ENCODE measurements at regions not wholly inside any gene's neighbourhood (a gene's known extent, or its start where the extent isn't known, plus 50 kb on each side); places are given as distances from the start of the nearest gene placed in this dataset.
A peak's percentile ranks its signal among the peaks of the same experiment; 100 is the strongest.

GRCh38 chr9:86669422-86669821 lies 277.9 kb downstream of the GAS1 start:
- Mint-ChIP-seq H3K4me1 (peaks cover 70% of the 10 kb centered on the region), H3K4me3 (peak overlapping the region in 1 of 3 experiments; percentile 4), H3K27me3 (ENCODE audit: low read depth) (peaks cover 3% of the 10 kb centered on the region), H3K9me3 (peaks cover 9% of the 10 kb centered on the region), H3K27ac (peak overlapping the region; percentile 72 to 77 (median 73)), H3K36me3 (ENCODE audit: low read depth) (no peaks in the 10 kb centered on the region)
- TF ChIP-seq CTCF (IDR thresholded peaks at IDR 0.05; ENCODE audit: unreplicated experiment in 3 of 3): no peak

GRCh38 chr9:86668488-86668887 lies 278.8 kb downstream of the GAS1 start:
- TF ChIP-seq CTCF (IDR thresholded peaks at IDR 0.05; ENCODE audit: unreplicated experiment in 3 of 3): no peak
- peaks cover 3% of the 10 kb centered on the region for H3K27me3 Mint-ChIP-seq (ENCODE audit: low read depth)
- H3K4me1 Mint-ChIP-seq: peaks cover 61% of the 10 kb centered on the region
- H3K9me3 Mint-ChIP-seq: peaks cover 9% of the 10 kb centered on the region
- H3K4me3 Mint-ChIP-seq: no peak overlapping the region
- H3K36me3 Mint-ChIP-seq (ENCODE audit: low read depth): no peaks in the 10 kb centered on the region
- H3K27ac Mint-ChIP-seq: peak overlapping the region in 2 of 3 experiments; percentile 7 to 11

- Mint-ChIP-seq H3K27me3 (ENCODE audit: low read depth) (peaks cover 3% of the 10 kb centered on the region), H3K36me3 (ENCODE audit: low read depth) (no peaks in the 10 kb centered on the region), H3K27ac (no peak overlapping the region), H3K4me1 (peaks cover 54% of the 10 kb centered on the region), H3K4me3 (no peak overlapping the region), H3K9me3 (peaks cover 9% of the 10 kb centered on the region)
- TF ChIP-seq CTCF (IDR thresholded peaks at IDR 0.05; ENCODE audit: unreplicated experiment in 3 of 3): no peak
Observed at GRCh38 chr9:86667307-86667706, 280.0 kb downstream of the GAS1 start.

GRCh38 chr9:86665416-86665815 lies 281.9 kb downstream of the GAS1 start:
- Mint-ChIP-seq H3K36me3 (ENCODE audit: low read depth) (no peaks in the 10 kb centered on the region), H3K9me3 (peaks cover 4% of the 10 kb centered on the region), H3K27me3 (ENCODE audit: low read depth) (peaks cover 3% of the 10 kb centered on the region), H3K27ac (peak overlapping the region; percentile 43 to 89 (median 84)), H3K4me1 (peaks cover 47% of the 10 kb centered on the region), H3K4me3 (no peak overlapping the region)
- no peak for TF ChIP-seq CTCF (IDR thresholded peaks at IDR 0.05; ENCODE audit: unreplicated experiment in 3 of 3)

GRCh38 chr9:86664603-86665002 lies 282.7 kb downstream of the GAS1 start:
- peaks cover 4% of the 10 kb centered on the region for H3K9me3 Mint-ChIP-seq
- no peaks in the 10 kb centered on the region for H3K36me3 Mint-ChIP-seq (ENCODE audit: low read depth)
- peak overlapping the region in 2 of 3 experiments; percentile 2 to 84 for H3K27ac Mint-ChIP-seq
- peaks cover 3% of the 10 kb centered on the region for H3K27me3 Mint-ChIP-seq (ENCODE audit: low read depth)
- H3K4me1 Mint-ChIP-seq: peaks cover 47% of the 10 kb centered on the region
- TF ChIP-seq CTCF (IDR thresholded peaks at IDR 0.05; ENCODE audit: unreplicated experiment in 3 of 3): no peak
- H3K4me3 Mint-ChIP-seq: no peak overlapping the region

- peaks cover 43% of the 10 kb centered on the region for H3K4me1 Mint-ChIP-seq
- no peaks in the 10 kb centered on the region for H3K36me3 Mint-ChIP-seq (ENCODE audit: low read depth)
- no peak overlapping the region for H3K27ac Mint-ChIP-seq
- H3K27me3 Mint-ChIP-seq (ENCODE audit: low read depth): peaks cover 3% of the 10 kb centered on the region
- no peaks in the 10 kb centered on the region for H3K9me3 Mint-ChIP-seq
- TF ChIP-seq CTCF (IDR thresholded peaks at IDR 0.05; ENCODE audit: unreplicated experiment in 3 of 3): no peak
- H3K4me3 Mint-ChIP-seq: no peak overlapping the region
Observed at GRCh38 chr9:86663905-86664304, 283.4 kb downstream of the GAS1 start.

Data from nephron (organoid).